NCI-H524 (cell line): ENCODE measurements at regions not wholly inside any gene's neighbourhood (a gene's known extent, or its start where the extent isn't known, plus 50 kb on each side); places are given as distances from the start of the nearest gene placed in this dataset.
A peak's percentile ranks its signal among the peaks of the same experiment; 100 is the strongest.
"Not testable (repeated sequence)": the region's sequence is repeated elsewhere in the genome, so short reads cannot be mapped to it uniquely, and the experiment has no call there.

Experiments used
- DNase-seq, 2 experiments: peaks; one replicate each; lab custom pipeline; 2025; lab: John Stamatoyannopoulos, UW

GRCh38 chr13:30816736-30817135, 81.4 kb downstream of the ALOX5AP start:
- DNase-seq, result peak; percentile 11 to 80

DNA sequence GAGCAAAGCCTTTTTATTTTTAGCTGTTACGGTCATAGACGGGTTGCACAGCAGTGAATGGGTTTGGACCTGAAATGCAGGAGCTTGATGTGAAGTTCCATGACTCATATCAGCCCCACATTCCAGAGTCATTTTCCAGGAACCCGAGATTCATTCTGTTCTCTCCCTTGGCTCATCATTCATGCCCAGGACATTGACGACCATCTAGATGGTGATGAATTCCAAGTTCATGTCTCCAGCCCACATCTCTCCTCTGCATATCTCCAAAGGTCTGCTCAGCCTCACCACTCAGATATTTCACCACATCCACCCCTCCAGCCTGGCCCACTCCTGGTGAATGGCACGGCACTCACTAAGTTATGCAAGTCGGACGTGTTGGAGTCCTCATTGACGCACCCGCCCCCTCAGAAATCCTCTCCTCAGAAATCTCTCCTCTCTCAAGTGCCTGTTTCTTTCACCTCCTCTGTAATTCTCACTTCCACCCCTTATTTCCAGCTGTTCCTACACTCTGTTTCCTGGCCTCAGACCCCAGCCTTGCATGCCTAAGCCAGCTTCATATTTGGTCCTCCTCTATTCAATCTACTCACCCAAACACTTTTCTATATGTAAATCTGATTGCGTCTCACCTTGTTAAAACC, 83.1 kb downstream of the ALOX5AP start:
- DNase-seq, result no peak

DNA sequence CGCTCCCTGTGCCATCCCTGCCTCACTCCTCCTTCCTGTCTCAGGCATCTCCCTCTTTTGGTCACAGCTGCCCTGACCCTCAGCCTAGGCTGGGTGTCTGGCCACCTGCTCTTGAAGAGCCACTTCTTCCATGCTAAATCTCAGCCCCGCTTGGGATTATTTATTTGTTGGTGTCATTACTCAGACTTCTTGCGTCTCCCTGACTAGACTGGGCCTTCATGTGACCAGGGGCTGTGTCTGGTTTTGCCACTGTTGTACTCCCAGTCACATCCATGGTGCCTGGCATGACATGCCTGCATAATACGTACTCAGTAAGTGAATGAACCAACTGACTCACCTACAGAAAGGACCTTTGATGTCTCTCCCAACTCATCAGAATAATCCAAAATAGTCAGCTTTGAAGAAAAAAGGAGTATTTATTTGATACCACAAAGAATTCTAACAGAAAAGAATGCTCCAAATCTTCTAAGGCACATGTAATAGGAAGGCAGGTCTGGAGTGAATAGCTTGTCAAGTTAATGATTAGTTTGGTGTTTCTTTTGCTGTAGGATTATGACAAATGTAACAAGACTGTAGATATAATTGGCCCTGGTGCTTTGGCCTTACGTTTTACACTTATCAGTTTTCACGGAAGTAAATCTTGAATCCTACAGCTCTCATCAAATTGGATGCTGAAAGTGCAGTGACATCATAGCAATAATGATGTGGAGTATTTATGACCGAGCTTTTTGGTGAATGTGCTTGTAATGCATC, 84.0 kb downstream of the ALOX5AP start:
- peak in 1 of 2 experiments; percentile 44 for DNase-seq

GRCh38 chr13:30821421-30821820, 84.7 kb upstream of the MEDAG start:
- no peak for DNase-seq

DNA sequence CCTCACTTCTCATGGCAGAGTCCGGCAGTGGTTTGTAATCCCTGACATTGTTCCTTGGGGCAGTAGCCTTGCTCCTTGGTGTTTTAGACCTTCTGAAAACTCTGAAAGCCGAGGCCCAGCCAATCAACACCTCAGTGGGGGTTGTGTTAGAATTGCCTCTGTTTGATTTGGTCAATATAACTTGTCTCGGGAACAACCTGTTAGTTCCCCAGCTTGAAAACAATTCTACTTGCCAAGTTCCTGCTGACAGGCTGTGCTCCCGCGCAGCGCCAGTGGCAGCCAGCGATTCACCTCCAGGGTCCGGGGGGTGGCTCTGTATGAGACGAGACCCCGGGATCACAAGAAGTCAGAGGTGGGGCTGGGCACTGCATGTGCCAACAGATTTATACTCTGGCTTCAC, 81.4 kb upstream of the MEDAG start:
- DNase-seq, result no peak

- no peak for DNase-seq
Observed at GRCh38 chr13:30826911-30827577, 79.0 kb upstream of the MEDAG start.

DNA sequence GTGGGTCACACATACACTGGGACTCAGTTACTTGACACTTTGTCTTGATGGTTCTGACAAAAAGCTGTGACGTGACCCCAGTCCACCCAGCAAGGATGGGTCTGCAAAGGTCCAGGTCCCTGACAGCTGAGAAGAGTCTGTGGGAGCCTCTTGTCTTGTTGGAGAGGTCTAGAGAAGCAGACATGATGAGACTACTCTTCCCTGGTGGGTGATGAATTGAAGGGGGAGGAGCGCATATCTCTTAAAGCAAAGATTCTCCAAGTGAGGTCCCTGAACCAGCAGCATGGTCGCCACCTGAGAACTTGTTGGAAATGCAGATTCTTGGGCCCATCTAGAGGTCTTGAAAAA, 78.5 kb upstream of the MEDAG start:
- DNase-seq, result no peak

DNA sequence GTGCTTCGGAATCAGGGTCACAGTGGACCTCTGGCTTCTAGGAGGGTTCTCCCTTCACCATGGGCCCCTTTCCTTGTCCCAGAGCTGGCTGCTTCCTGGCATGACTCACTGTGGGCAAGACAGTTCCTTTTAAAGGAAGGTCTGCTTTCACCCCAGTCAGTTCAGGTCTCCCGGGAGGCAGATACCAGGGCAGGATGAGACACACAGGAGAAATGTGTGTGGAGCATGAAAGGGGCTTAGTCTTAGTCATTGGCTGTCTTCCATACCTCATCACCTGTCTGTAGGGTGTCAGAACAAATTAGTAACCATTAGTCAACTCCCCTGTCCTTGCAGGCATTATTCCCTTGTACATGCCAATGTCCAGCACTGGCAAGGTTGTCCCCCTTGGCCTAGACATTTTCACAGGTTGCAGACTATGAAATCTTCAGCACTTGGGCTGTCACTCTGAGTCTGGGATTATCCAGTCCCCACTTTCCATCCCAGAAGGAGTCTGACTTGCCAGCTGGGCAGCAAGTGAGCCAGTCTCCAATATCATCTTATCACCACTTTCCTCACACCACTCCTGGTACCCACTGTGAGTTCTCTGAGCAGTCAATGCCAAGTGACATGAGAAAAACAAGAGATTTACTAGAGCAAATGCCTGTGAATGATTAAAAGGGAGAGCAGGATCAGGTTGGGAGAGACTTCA, 76.8 kb upstream of the MEDAG start:
- DNase-seq, result peak in 1 of 2 experiments; percentile 20

DNA sequence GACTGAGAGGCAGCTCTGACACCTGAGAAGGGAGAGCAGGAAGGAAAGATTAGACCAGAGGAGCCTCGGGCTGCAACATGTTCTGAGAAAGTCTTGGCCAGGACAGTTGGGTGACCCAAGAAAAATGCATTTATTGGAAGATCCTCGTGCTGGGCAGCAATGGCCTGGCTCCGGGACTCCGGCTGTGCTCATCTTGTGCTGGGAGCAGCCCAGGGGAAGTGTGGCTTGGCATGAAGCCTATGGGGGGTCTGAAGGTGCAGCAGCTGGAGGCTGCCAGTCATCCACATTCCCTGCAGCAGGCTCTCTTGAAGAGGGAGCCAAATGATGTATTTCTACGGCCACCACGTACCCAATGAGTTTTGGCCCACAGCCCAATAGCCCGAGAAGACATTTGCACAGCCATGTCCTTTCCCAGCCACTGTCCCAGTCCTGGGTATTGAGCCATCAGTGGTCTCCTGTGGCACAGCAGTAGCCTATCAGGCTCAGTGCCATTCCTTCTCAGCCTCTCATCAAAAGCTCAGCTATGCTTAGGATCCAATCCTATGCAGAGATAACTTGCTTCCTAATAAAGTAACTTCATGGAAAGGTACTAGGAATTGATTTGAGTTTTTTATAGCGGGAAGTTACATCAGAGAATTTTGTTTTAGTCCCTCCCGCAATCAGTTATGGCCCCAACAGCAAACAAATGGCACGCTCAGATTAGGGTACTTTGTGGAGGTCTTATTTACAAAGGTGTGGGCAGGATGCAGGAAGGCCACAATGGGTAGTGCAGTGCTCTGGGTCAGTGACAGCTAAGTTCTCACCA, 76.0 kb upstream of the MEDAG start:
- DNase-seq, result no peak

GRCh38 chr13:30830638-30830965, 75.5 kb upstream of the MEDAG start:
- DNase-seq, result no peak

- DNase-seq, result no peak
Observed at GRCh38 chr13:30831515-30831914, 74.6 kb upstream of the MEDAG start.

- no peak for DNase-seq
Observed at GRCh38 chr13:30832377-30832776, 73.7 kb upstream of the MEDAG start.

DNA sequence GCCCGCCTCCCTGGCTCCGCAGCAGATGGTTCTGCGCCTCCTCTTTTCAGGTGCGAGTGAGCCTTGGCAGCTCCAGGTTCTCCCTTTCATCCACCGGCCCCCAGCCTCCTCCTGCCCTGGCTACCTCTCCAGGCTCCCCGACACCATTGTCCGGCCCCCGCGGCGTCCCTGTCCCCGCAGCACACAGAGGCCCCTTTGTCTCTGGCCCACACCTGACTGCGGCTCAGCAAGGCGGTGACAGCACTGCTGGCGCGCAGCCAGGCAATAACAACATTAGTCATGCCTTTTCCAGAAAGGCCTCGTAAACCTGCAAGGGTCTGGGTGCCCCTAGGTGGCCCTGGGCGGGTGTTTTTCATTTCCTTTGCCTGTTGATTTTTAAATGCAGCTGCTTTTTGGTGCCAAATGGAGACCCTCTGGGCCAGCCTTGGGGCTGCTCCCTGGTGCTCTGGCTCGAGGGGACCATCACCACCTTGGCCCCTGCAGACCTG, 73.2 kb upstream of the MEDAG start:
- peak; percentile 69 to 88 for DNase-seq

GRCh38 chr13:30835442-30835841, 70.6 kb upstream of the MEDAG start:
- peak; percentile 58 to 82 for DNase-seq

DNA sequence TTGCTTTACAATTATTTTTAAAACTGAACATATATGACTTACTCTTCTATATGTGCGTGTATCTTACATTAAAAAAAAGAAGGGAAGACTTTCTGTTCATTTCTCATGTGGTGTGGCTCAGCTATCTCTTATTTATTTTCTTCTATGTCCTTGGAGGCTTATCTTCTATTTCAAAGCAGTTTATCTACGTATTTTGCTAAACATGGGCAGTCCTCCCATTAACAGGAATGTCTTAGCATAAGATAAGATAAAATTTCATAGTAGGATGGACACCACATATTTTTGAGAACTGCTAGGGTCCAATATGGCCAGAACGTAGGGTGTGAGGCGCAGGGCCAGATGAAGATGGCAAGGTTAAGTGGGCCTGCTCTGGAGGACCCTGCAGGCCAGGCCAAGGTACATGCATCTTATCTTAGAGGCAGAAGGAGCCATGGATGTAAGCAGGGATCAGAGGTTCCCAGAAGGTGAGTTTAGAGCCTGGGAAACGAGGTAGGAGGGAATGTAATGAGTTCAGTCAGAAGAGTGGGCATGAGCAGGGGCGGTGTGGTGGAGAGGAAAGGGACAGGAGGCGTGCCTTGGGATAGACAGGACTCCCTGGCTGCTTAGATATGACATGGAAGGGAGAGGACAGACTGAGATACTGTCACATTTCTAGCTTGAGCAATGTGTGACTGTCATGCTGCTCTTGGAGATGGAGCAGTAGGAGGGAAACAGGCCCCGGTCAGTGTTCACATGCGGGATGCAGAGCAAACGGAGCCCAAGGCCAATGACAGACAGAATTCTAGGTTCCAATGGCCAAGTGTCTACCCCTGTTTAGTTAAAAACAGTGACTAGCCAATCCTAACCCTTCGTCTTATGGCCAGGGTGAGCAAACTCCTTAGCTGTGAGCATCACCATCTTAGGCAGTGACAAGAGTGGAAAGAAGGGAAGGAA, 68.6 kb upstream of the MEDAG start:
- no peak for DNase-seq

GRCh38 chr13:30839636-30840035, 66.4 kb upstream of the MEDAG start:
- not testable (repeated sequence) for DNase-seq

DNA sequence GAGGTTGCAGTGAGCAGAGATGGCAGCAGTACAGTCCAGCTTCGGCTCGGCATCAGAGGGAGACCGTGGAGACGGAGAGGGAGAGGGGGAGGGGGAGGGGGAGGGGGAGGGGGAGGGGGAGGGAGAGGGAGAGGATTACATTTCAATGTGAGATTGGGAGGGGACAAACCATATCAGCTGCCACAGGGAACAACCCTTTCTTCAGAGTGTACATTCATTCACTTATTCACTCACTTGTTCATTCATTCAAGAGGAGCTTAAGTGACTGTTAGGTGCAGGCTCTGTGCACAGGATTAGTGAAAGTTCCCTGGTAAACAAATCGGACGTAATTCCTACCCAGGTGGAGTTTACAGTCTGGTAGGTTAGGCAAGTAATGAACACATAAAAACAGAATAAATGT, 65.6 kb upstream of the MEDAG start:
- no peak for DNase-seq

- DNase-seq, result no peak
Observed at GRCh38 chr13:30841154-30841553, 64.9 kb upstream of the MEDAG start.

DNA sequence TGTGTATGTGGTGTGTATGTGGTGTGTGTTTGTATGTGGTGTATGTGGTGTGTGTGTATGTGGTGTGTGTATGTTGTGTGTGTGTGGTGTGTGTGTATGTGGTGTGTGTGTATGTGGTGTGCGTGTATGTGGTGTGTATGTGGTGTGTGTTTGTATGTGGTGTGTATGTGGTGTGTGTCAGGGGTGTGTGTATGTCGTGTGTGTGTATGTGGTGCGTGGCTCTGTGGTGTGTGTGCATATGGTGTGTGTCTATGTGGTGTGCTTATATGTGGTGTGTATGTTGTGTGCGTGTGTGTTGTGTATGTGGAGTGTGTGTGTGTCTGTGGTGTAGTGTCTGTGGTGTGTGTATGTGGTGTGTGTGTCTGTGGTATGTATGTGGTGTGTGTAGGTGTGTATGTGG, 62.5 kb upstream of the MEDAG start:
- no peak for DNase-seq

- peak in 1 of 2 experiments; percentile 17 for DNase-seq
Observed at GRCh38 chr13:30844548-30845296, 61.3 kb upstream of the MEDAG start.
